CD14-positive monocyte (primary cell): ENCODE measurements at regions not wholly inside any gene's neighbourhood (a gene's known extent, or its start where the extent isn't known, plus 50 kb on each side); places are given as distances from the start of the nearest gene placed in this dataset.

Experiments
- DNase-seq, 3 donors: peaks; one replicate each; pipeline ENCODE4 v3.0.0-alpha.2; 2011 to 2022
- H2AFZ ChIP-seq: 2 replicates; pipeline ENCODE4 v1.6.0; 2012; ENCODE audit warnings: mild to moderate bottlenecking, low read depth, low read length, inconsistent platforms; ENCODE audit not compliant: insufficient read depth, poor library complexity, severe bottlenecking
- H3K27ac ChIP-seq, 2 donors: 1 replicate in 1 of 2; 2 replicates in 1 of 2; pipeline ENCODE4 v1.5.1; 2012 to 2013; ENCODE audit warnings: low read length in 2 of 2, control low read depth in 1 of 2, inconsistent platforms in 1 of 2, low read depth in 1 of 2, mild to moderate bottlenecking in 1 of 2
- H3K27me3 ChIP-seq, 2 donors: one replicate each; pipeline versions ENCODE4 v1.6.0 to v1.6.1; 2011 to 2013; ENCODE audit warnings: low read length in 2 of 2; ENCODE audit not compliant: control insufficient read depth in 2 of 2, insufficient read depth in 2 of 2
- H3K36me3 ChIP-seq, 2 donors: replicated peaks in 1 of 2; 1 replicate in 1 of 2; 2 replicates in 1 of 2; pipeline versions ENCODE4 v1.5.1 to v1.6.1; 2012 to 2013; ENCODE audit warnings: low read length in 2 of 2, control low read depth in 1 of 2, inconsistent platforms in 1 of 2, mild to moderate bottlenecking in 1 of 2; ENCODE audit not compliant: insufficient read depth in 2 of 2, control insufficient read depth in 1 of 2
- H3K4me1 ChIP-seq, 2 donors: 1 replicate in 1 of 2; 2 replicates in 1 of 2; pipeline versions ENCODE4 v1.5.1 to v1.6.1; 2012 to 2013; ENCODE audit warnings: low read length in 2 of 2, control low read depth in 1 of 2, inconsistent platforms in 1 of 2, mild to moderate bottlenecking in 1 of 2, moderate library complexity in 1 of 2; ENCODE audit not compliant: insufficient read depth in 2 of 2, control insufficient read depth in 1 of 2
- H3K4me2 ChIP-seq: replicated peaks from 2 replicates; pipeline ENCODE3; 2012; ENCODE audit warnings: low read length, moderate library complexity, mild to moderate bottlenecking; ENCODE audit not compliant: poor library complexity, severe bottlenecking; ENCODE audit errors: extremely low read depth
- H3K4me3 ChIP-seq, 3 experiments: fragments of 200-600 bp in 1 of 3; sonication (generic) in 1 of 3; replicated peaks in 1 of 3; 1 replicate in 2 of 3; 2 replicates in 1 of 3; pipeline ENCODE4 v1.5.1; 2011 to 2013; ENCODE audit warnings: low read length in 3 of 3, mild to moderate bottlenecking in 3 of 3, control low read depth in 2 of 3, low read depth in 2 of 3, inconsistent platforms in 1 of 3, moderate library complexity in 1 of 3
- H3K79me2 ChIP-seq: 2 replicates; pipeline ENCODE4 v1.6.0; 2012; ENCODE audit warnings: mild to moderate bottlenecking, control low read depth, inconsistent platforms, low read length, moderate library complexity; ENCODE audit not compliant: insufficient read depth
- H3K9ac ChIP-seq: 2 replicates; pipeline ENCODE4 v1.6.0; 2017; ENCODE audit warnings: low read length, mild to moderate bottlenecking; ENCODE audit not compliant: insufficient read depth, poor library complexity, severe bottlenecking
- H3K9me3 ChIP-seq, 2 donors: replicated peaks in 1 of 2; 1 replicate in 1 of 2; 2 replicates in 1 of 2; pipeline versions ENCODE4 v1.5.1 to v1.6.1; 2012 to 2013; ENCODE audit warnings: low read length in 2 of 2, control low read depth in 1 of 2; ENCODE audit not compliant: control insufficient read depth in 1 of 2, insufficient read depth in 1 of 2
- H4K20me1 ChIP-seq: 2 replicates; pipeline ENCODE4 v1.6.0; 2012; ENCODE audit warnings: mild to moderate bottlenecking, low read length, control low read depth, moderate library complexity; ENCODE audit not compliant: insufficient read depth
- H3K27ac Mint-ChIP-seq, 7 donors: one replicate each; pipeline ENCODE4 v1.8.0; 2020; ENCODE audit warnings: mild to moderate bottlenecking in 7 of 7, mixed read lengths in 7 of 7, moderate library complexity in 6 of 7, inconsistent platforms in 2 of 7
- H3K27me3 Mint-ChIP-seq, 3 donors: one replicate each; pipeline ENCODE4 v1.8.0; 2021 to 2022; ENCODE audit warnings: low read depth in 3 of 3, mild to moderate bottlenecking in 3 of 3, mixed read lengths in 3 of 3, moderate library complexity in 3 of 3, inconsistent platforms in 1 of 3
- H3K36me3 Mint-ChIP-seq, 2 donors: one replicate each; pipeline ENCODE4 v1.8.0; 2020; ENCODE audit warnings: mixed read lengths in 2 of 2, inconsistent platforms in 1 of 2, mild to moderate bottlenecking in 1 of 2
- H3K4me1 Mint-ChIP-seq: one replicate; pipeline ENCODE4 v1.8.0; 2020; ENCODE audit warnings: mild to moderate bottlenecking, mixed read lengths
- H3K4me3 Mint-ChIP-seq, 2 donors: one replicate each; pipeline ENCODE4 v1.8.0; 2020; ENCODE audit warnings: mild to moderate bottlenecking in 2 of 2, mixed read lengths in 2 of 2, moderate library complexity in 1 of 2
- H3K9me3 Mint-ChIP-seq, 7 donors: one replicate each; pipeline ENCODE4 v1.8.0; 2020 to 2022; ENCODE audit warnings: mixed read lengths in 7 of 7, mild to moderate bottlenecking in 6 of 7, moderate library complexity in 6 of 7, inconsistent platforms in 2 of 7
- WGBS: methylation state at CpG from one replicate; pipeline ENCODE4 v1.1.5; 2013; ENCODE audit warnings: missing lambda C conversion rate; ENCODE audit not compliant: insufficient coverage; 5-methylcytosine and 5-hydroxymethylcytosine counted together
- intact Hi-C, 2 donors: fragments of 100-400 bp; cut with micrococcal nuclease; formaldehyde crosslinking; loops; one replicate each; pipeline versions ENCODE4 v1.15.0 to v1.15.1; 2023
- TF ChIP-seq, protein P1 (sequence below): fragments of 200-600 bp; IDR thresholded peaks from one replicate; pipeline ENCODE4 v1.8.0; 2022; ENCODE audit warnings: antibody characterized with exemption, mild to moderate bottlenecking

DNA sequence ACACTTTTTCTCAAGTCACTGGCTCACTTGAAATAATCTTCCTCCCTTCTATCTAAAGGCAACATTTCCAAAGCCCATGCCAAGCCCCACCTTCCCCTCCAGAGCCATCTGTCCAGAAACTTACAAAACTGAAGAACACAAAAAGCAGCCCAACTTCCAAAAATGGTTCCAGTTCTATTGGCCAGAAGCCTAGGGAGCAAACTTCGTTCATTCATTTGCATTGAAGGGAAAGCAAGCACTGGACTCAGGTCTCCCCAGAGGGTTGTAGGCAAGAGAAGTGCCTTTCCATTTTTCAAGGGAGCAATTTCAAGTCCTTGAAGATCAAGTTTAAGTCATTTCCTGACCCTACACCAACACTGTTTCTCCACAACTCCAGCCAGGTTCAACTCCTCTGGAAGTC lies 585.0 kb downstream of the BCL11A start:
- Mint-ChIP-seq H3K9me3 (peaks cover 0 to 2% (median 0%) of the 10 kb centered on the region in 7 donors), H3K36me3 (no peaks in the 10 kb centered on the region), H3K4me3 (no peak overlapping the region), H3K27me3 (peaks cover 0 to 5% (median 0%) of the 10 kb centered on the region in 3 donors), H3K27ac (no peak overlapping the region), H3K4me1 (no peaks in the 10 kb centered on the region)
- Histone ChIP-seq H3K4me3 (no peak overlapping the region), H3K9ac (no peak overlapping the region), H3K27ac (no peak overlapping the region), H3K4me2 (no peak overlapping the region), H3K36me3 (no peaks in the 10 kb centered on the region), H3K9me3 (no peaks in the 10 kb centered on the region), H3K27me3 (no peaks in the 10 kb centered on the region), H2AFZ (no peak overlapping the region), H4K20me1 (no peaks in the 10 kb centered on the region), H3K4me1 (no peaks in the 10 kb centered on the region), H3K79me2 (no peaks in the 10 kb centered on the region)
- TF ChIP-seq, protein P1, sequence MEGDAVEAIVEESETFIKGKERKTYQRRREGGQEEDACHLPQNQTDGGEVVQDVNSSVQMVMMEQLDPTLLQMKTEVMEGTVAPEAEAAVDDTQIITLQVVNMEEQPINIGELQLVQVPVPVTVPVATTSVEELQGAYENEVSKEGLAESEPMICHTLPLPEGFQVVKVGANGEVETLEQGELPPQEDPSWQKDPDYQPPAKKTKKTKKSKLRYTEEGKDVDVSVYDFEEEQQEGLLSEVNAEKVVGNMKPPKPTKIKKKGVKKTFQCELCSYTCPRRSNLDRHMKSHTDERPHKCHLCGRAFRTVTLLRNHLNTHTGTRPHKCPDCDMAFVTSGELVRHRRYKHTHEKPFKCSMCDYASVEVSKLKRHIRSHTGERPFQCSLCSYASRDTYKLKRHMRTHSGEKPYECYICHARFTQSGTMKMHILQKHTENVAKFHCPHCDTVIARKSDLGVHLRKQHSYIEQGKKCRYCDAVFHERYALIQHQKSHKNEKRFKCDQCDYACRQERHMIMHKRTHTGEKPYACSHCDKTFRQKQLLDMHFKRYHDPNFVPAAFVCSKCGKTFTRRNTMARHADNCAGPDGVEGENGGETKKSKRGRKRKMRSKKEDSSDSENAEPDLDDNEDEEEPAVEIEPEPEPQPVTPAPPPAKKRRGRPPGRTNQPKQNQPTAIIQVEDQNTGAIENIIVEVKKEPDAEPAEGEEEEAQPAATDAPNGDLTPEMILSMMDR: no peak
- intact Hi-C loops: no loop called here
- no peak for DNase-seq
- 60% methylated on average over 1 of the region's 1 CpG for WGBS

DNA sequence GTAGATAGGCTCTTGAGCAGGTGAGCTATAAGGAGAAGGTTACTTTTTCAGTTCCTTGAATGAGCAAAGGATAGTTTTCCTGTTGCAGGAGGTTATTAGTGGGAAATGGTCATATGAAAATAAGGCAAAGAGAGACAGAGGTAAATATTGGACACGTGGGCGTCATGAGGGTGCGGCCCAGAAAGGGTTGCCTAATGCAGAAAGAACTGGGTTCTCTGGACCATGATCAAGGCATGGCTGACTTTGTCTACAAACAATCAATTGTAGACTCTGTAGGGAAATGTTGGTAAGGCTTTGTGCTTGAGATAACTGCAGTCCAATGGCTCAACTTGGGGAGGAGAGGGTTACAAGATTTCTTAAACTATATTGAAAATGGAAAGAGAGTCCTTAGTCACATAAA lies 585.8 kb downstream of the BCL11A start:
- Histone ChIP-seq H3K36me3 (no peaks in the 10 kb centered on the region), H3K4me2 (no peak overlapping the region), H3K4me1 (no peaks in the 10 kb centered on the region), H2AFZ (no peak overlapping the region), H3K9ac (no peak overlapping the region), H3K27ac (no peak overlapping the region), H4K20me1 (no peaks in the 10 kb centered on the region), H3K9me3 (no peaks in the 10 kb centered on the region), H3K79me2 (no peaks in the 10 kb centered on the region), H3K27me3 (no peaks in the 10 kb centered on the region), H3K4me3 (no peak overlapping the region)
- DNase-seq: no peak
- peaks cover 0 to 2% (median 0%) of the 10 kb centered on the region in 7 donors for H3K9me3 Mint-ChIP-seq
- WGBS: 89% methylated on average over 3 of the region's 3 CpGs
- H3K4me3 Mint-ChIP-seq: no peak overlapping the region
- no peaks in the 10 kb centered on the region for H3K4me1 Mint-ChIP-seq
- TF ChIP-seq, protein P1: no peak
- intact Hi-C loops: no loop called here
- H3K27me3 Mint-ChIP-seq: peaks cover 0 to 5% (median 0%) of the 10 kb centered on the region in 3 donors
- no peak overlapping the region for H3K27ac Mint-ChIP-seq
- no peaks in the 10 kb centered on the region for H3K36me3 Mint-ChIP-seq
